ENCODE measurements at regions not wholly inside any gene's neighbourhood (a gene's known extent, or its start where the extent isn't known, plus 50 kb on each side); places are given as distances from the start of the nearest gene placed in this dataset.

DNA sequence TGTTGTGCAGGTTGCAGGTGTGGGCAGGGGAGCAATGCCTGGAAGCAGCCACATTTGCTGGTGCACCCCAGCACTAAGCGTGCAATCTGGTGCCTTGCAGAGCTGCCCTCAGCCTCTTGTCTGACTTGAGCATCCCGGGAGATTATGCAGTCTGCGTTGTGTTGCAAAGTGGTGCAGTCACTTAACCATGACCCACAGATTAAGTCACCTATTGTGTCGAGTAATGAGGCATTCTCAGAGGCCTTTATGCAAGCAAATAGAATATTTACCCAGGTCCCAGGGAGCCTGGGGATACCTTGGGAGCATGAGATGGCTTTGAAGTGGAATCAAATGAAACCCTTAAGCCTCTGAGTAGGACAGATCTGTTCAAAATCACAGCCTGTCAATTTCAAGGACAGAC lies 529.0 kb downstream of the TYW1 start:
- TF ChIP-seq, protein P1, sequence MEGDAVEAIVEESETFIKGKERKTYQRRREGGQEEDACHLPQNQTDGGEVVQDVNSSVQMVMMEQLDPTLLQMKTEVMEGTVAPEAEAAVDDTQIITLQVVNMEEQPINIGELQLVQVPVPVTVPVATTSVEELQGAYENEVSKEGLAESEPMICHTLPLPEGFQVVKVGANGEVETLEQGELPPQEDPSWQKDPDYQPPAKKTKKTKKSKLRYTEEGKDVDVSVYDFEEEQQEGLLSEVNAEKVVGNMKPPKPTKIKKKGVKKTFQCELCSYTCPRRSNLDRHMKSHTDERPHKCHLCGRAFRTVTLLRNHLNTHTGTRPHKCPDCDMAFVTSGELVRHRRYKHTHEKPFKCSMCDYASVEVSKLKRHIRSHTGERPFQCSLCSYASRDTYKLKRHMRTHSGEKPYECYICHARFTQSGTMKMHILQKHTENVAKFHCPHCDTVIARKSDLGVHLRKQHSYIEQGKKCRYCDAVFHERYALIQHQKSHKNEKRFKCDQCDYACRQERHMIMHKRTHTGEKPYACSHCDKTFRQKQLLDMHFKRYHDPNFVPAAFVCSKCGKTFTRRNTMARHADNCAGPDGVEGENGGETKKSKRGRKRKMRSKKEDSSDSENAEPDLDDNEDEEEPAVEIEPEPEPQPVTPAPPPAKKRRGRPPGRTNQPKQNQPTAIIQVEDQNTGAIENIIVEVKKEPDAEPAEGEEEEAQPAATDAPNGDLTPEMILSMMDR (IDR thresholded peaks at IDR 0.05; ENCODE audit: insufficient read depth, low read depth, low read length) = no peak
- TF ChIP-seq EZH2 (IDR thresholded peaks at IDR 0.05; ENCODE audit: insufficient read depth, low read length) = no peak

Data from astrocyte (in vitro differentiated cells and primary cell).